GM18519 (cell line): ENCODE measurements at regions not wholly inside any gene's neighbourhood (a gene's known extent, or its start where the extent isn't known, plus 50 kb on each side); places are given as distances from the start of the nearest gene placed in this dataset.
"Not testable (repeated sequence)": the region's sequence is repeated elsewhere in the genome, so short reads cannot be mapped to it uniquely, and the experiment has no call there.

Experiments
- ATAC-seq: cut with Tn5 transposase; IDR thresholded peaks from one replicate; pipeline ENCODE4 v1.9.1; 2021; ENCODE audit warnings: mild to moderate bottlenecking, moderate library complexity; ENCODE audit not compliant: unreplicated experiment, low FRiP score

DNA sequence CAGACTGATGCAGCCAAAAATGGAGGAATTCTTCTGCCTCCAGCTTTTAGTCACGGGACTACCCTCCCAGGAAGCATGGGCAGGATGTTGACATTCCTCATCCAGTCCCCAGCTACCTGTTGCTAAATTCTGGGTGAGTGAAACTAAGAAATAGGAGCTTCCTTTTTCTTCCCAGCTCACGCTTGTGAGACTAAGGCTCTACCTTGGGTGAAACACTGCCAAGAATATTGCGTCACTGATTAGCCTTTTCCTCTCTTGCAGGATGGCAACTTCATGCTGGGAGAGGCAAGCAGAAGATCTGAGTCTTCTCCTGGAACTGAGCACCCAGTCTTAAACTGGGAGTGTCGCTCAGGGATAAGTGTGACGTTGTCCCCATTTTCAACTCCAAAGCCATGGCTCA, 59.7 kb downstream of the RNU2-63P start:
- ATAC-seq, result not testable (repeated sequence)

GRCh38 chr2:87949008-87949407, 67.3 kb downstream of the RNU2-63P start:
- not testable (repeated sequence) for ATAC-seq

DNA sequence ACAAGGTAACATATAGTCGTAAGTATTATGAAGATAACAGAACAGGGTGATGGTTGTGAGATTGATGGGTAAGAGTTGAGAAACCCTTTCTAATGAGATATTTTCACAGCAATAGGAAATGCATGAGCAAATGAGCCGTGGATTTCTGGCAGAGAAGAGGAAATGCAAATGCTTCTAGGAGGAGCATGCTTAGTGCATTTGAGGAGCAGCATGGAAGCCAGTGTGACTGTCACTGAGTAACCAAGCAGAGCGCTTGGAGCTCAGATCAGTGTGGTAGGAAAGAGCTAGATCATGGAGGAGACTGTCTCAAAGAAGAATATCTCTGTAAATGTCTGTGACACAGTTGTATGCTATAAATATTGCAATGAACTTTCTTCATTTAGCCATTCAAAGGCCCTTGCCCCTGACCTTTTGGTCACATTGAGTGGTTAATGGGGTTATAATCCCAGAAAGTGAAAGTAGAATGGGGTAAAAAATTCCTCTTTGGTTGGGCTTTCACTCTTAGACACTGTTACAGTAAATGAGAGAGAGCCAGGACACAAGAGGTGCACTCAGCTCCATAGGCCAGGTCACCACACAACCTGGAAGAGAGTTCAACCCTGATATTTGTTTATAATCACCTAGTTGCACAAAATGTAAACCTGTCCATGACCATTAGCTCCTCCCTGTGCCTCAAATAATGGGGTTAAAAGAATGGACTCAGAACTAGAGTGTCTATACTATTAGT, 69.5 kb downstream of the RNU2-63P start:
- ATAC-seq, result not testable (repeated sequence)

DNA sequence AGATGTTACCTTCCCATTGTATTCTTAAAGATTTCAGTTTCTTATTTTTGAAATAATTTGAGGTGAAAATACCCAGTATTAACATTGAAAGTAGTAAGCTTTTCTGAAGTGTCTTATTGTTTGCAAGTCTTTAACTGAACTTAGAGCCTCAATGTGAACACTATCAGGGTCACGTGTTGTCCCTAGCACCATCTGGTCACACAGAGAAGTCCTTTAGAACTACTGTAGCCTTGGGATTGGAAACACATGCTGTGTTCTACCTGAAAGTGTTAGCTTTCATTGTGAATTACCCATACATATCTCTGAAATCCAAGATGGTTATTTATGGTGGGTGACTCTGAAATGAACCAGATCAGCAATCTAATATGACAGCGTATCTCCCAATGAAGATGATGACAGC, 77.0 kb downstream of the RNU2-63P start:
- not testable (repeated sequence) for ATAC-seq

GRCh38 chr2:87919023-87919665, 93.5 kb upstream of the RGPD2 start:
- not testable (repeated sequence) for ATAC-seq

GRCh38 chr2:87917194-87917593, 91.6 kb upstream of the RGPD2 start:
- ATAC-seq, result not testable (repeated sequence)

DNA sequence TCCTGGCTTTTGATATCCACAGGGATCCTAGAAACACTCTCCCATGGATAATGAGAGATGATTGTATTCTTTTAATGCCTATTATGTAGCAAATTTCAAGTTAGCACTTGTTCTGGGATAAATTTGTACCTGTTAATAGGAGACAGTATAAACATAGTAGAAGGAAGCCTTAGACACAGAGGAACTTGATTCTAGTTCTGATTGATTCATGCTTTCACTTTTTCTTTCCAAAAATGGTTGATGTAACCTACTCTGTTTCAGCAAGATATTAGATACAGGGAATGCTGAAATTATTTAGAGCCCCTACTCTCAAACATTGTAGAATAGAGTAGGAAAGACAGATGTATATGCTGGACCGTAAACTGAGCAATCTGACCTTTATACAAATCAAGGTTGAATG, 85.3 kb upstream of the RGPD2 start:
- ATAC-seq, result not testable (repeated sequence)

- ATAC-seq, result peak; percentile 53
Observed at GRCh38 chr2:87909042-87909441, 83.4 kb upstream of the RGPD2 start.

DNA sequence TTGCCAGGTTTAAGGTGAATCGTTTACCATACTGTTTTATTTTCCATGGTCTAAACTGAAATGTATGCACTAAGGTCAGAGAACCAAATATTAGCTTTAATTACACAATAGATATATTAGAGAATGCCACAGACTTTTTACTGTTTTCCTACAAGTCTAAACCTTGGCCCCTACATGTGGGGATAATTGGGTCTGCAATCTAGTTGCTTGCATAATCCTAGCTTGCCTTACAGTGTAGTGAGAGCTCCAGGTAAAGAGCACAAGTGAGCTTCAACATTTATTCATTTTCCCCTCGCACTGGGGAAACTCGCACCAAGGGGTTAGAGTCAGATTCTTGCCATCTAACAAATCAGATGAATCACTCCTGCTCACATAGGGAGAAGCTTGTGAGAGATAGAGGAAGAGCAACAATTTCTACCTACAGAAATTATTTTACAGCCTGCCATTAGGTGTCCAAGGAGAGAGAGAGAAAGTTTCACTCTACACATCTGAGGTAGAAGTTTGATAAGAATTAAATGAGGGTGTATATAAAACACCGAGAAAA, 82.0 kb upstream of the RGPD2 start:
- ATAC-seq, result not testable (repeated sequence)

DNA sequence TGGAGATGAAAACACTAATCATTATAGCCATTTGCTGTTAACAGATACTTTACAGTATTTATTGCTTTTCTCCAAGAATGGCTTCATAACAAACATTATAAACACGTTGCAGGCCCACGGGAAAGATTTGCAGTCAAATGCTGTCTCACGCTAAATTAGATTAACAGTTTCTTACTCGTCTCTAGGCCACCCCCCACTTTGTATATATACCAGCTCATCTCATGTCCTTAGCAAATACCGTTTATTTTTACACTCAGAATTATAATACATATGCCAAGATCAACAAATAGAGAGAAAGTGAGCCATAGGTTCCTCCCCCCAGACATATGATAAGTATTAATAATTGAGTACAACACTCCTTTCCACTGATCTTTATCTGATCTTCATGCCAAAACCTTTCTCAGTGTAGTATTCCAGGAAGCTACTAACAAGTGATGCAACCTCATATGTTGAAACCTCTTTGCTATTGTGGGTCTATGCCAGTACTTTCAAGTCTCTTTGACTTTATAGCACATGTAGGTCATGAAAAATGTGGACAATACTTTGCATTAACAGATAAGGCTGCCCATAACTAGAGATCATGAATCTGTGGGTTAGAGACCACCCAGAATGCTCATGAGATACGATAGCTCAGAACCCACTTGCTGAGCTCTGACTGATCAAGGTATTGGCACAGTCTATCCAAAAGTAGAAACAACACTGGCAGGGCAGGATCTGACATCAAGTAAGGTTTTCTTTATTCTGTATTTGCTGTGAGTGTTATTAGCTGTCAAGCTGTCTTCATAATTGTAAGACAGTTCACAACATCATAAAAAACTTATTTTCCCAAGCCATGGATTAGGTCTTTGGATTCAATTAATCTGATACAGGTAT, 77.9 kb upstream of the RGPD2 start:
- ATAC-seq, result not testable (repeated sequence)

GRCh38 chr2:87883659-87884058, 58.1 kb upstream of the RGPD2 start:
- not testable (repeated sequence) for ATAC-seq
